ENCODE measurements at regions not wholly inside any gene's neighbourhood (a gene's known extent, or its start where the extent isn't known, plus 50 kb on each side); places are given as distances from the start of the nearest gene placed in this dataset.
A peak's percentile ranks its signal among the peaks of the same experiment; 100 is the strongest.
"Not testable (repeated sequence)": the region's sequence is repeated elsewhere in the genome, so short reads cannot be mapped to it uniquely, and the experiment has no call there.

GRCh38 chr22:19659805-19660345 is 54.4 kb upstream of the SEPTIN5 start:
- Mint-ChIP-seq H3K27ac (no peak overlapping the region), H3K9me3 (no peaks in the 10 kb centered on the region), H3K36me3 (no peaks in the 10 kb centered on the region)
- no peak for DNase-seq (ENCODE audit: low spot score in 2 of 2)
- ATAC-seq = no peak

GRCh38 chr22:19660583-19660982 is 53.7 kb upstream of the SEPTIN5 start:
- not testable (repeated sequence) for H3K9me3 Mint-ChIP-seq, H3K27ac Mint-ChIP-seq, ATAC-seq

GRCh38 chr22:19661156-19661555 is 53.1 kb upstream of the SEPTIN5 start:
- DNase-seq (ENCODE audit: low spot score in 2 of 2) = no peak
- Mint-ChIP-seq H3K9me3 (no peaks in the 10 kb centered on the region), H3K27ac (no peak overlapping the region), H3K36me3 (no peaks in the 10 kb centered on the region)
- no peak for ATAC-seq

More at GRCh38 chr22:19660583-19660982, 53.7 kb upstream of the SEPTIN5 start:
- DNase-seq (ENCODE audit: low spot score in 2 of 2); H3K36me3 Mint-ChIP-seq: not testable (repeated sequence)

- not testable (repeated sequence) for H3K9me3 Mint-ChIP-seq; ATAC-seq; DNase-seq (ENCODE audit: low spot score in 2 of 2); H3K27ac Mint-ChIP-seq; H3K36me3 Mint-ChIP-seq
Observed at GRCh38 chr22:19662049-19662684, 52.1 kb upstream of the SEPTIN5 start.

- ATAC-seq (peak; percentile 41 to 66), DNase-seq (ENCODE audit: low spot score in 2 of 2) (no peak)
- Mint-ChIP-seq H3K27ac (no peak overlapping the region), H3K9me3 (no peaks in the 10 kb centered on the region), H3K36me3 (no peaks in the 10 kb centered on the region)
Observed at GRCh38 chr22:19663286-19663815, 51.0 kb upstream of the SEPTIN5 start.

- ATAC-seq (no peak), DNase-seq (ENCODE audit: low spot score in 2 of 2) (no peak)
- Mint-ChIP-seq H3K36me3 (no peaks in the 10 kb centered on the region), H3K27ac (no peak overlapping the region), H3K9me3 (no peaks in the 10 kb centered on the region)
Observed at GRCh38 chr22:19663821-19664355, 50.4 kb upstream of the SEPTIN5 start.

- Mint-ChIP-seq H3K9me3 (no peaks in the 10 kb centered on the region), H3K36me3 (no peaks in the 10 kb centered on the region), H3K27ac (no peak overlapping the region)
- DNase-seq (ENCODE audit: low spot score in 2 of 2) = no peak
- no peak for ATAC-seq
Observed at GRCh38 chr22:19664406-19664805, 49.9 kb upstream of the SEPTIN5 start.
